H1 (cell line): ENCODE measurements at regions not wholly inside any gene's neighbourhood (a gene's known extent, or its start where the extent isn't known, plus 50 kb on each side); places are given as distances from the start of the nearest gene placed in this dataset.

Experiments
- CTCF ChIA-PET: fragments of 300-600 bp; sonication (Branson Sonifier 250); formaldehyde crosslinking; loops from one replicate; lab custom pipeline; 2021; ENCODE audit not compliant: partially characterized antibody; lab: Charles Lee
- POLR2A ChIA-PET: fragments of 300-600 bp; sonication (Branson Sonifier 250); formaldehyde crosslinking; loops from one replicate; lab custom pipeline; 2021; ENCODE audit warnings: inconsistent platforms; ENCODE audit not compliant: partially characterized antibody; lab: Charles Lee
- DNase-seq, 2 experiments: peaks; one replicate each; pipeline versions ENCODE4 v3.0.0 to v3.0.0-alpha.2; 2010 to 2022; ENCODE audit warnings: low spot score in 2 of 2, low read depth in 1 of 2, mixed read lengths in 1 of 2
- FAIRE-seq: peaks from 2 replicates; lab custom pipeline; 2011; peaks lifted over from hg19 to GRCh38; lab: Jason Lieb, UNC
- H2AFZ ChIP-seq: 2 replicates; pipeline ENCODE4 v1.8.1; 2012; ENCODE audit warnings: low read length, inconsistent platforms
- H2AK5ac ChIP-seq: 2 replicates; pipeline ENCODE4 v1.6.1; 2013; ENCODE audit warnings: low read depth, low read length
- H2BK120ac ChIP-seq: replicated peaks from 2 replicates; pipeline ENCODE3; 2013; ENCODE audit warnings: low read depth, low read length, inconsistent platforms
- H2BK12ac ChIP-seq: 2 replicates; pipeline ENCODE4 v1.6.1; 2013; ENCODE audit warnings: low read depth, low read length
- H2BK15ac ChIP-seq: 2 replicates; pipeline ENCODE4 v1.6.1; 2013; ENCODE audit warnings: low read length
- H2BK20ac ChIP-seq: 2 replicates; pipeline ENCODE4 v1.6.1; 2013; ENCODE audit warnings: low read length
- H2BK5ac ChIP-seq: 2 replicates; pipeline ENCODE4 v1.6.1; 2013; ENCODE audit warnings: low read depth, low read length
- H3K14ac ChIP-seq: 2 replicates; pipeline ENCODE4 v1.6.1; 2013; ENCODE audit warnings: inconsistent platforms; ENCODE audit not compliant: insufficient read length
- H3K18ac ChIP-seq: 2 replicates; pipeline ENCODE4 v1.6.1; 2013; ENCODE audit warnings: low read length; ENCODE audit errors: extremely low read depth
- H3K23ac ChIP-seq: 2 replicates; pipeline ENCODE4 v1.6.1; 2013; ENCODE audit warnings: inconsistent platforms; ENCODE audit not compliant: insufficient read length
- H3K23me2 ChIP-seq: 2 replicates; pipeline ENCODE4 v1.6.1; 2013; ENCODE audit warnings: low read depth, low read length
- H3K27ac ChIP-seq: 2 replicates; pipeline ENCODE4 v1.6.1; 2011; ENCODE audit warnings: low read depth, low read length, inconsistent platforms
- H3K27me3 ChIP-seq, 4 experiments: replicated peaks in 1 of 4; 1 replicate in 1 of 4; 2 replicates in 3 of 4; pipeline versions ENCODE4 v1.6.1 to v1.8.1; 2011 to 2013; ENCODE audit warnings: low read length in 3 of 4, mild to moderate bottlenecking in 3 of 4, inconsistent platforms in 2 of 4, mixed read lengths in 2 of 4, moderate library complexity in 1 of 4; ENCODE audit not compliant: control insufficient read depth in 3 of 4, insufficient read depth in 3 of 4; ENCODE audit errors: extremely low read depth in 1 of 4
- H3K36me3 ChIP-seq, 4 experiments: 2 replicates each; pipeline versions ENCODE4 v1.6.1 to v1.8.1; 2011 to 2013; ENCODE audit warnings: mild to moderate bottlenecking in 4 of 4, low read length in 3 of 4, moderate library complexity in 2 of 4, control low read depth in 1 of 4, inconsistent platforms in 1 of 4; ENCODE audit not compliant: insufficient read depth in 4 of 4, control insufficient read depth in 2 of 4
- H3K4ac ChIP-seq: replicated peaks from 2 replicates; pipeline ENCODE3; 2013; ENCODE audit warnings: low read length, low read depth, mixed read lengths, inconsistent platforms; ENCODE audit not compliant: insufficient read length
- H3K4me1 ChIP-seq, 4 experiments: replicated peaks in 1 of 4; 1 replicate in 1 of 4; 2 replicates in 3 of 4; pipeline versions ENCODE4 v1.6.1 to v1.8.1; 2011 to 2013; ENCODE audit warnings: low read length in 3 of 4, inconsistent platforms in 2 of 4, mixed read lengths in 1 of 4; ENCODE audit not compliant: insufficient read depth in 4 of 4, control insufficient read depth in 3 of 4
- H3K4me2 ChIP-seq, 2 experiments: 2 replicates each; pipeline versions ENCODE4 v1.6.1 to v1.8.1; 2011 to 2013; ENCODE audit warnings: low read depth in 2 of 2, low read length in 2 of 2, control low read depth in 1 of 2, inconsistent platforms in 1 of 2, mild to moderate bottlenecking in 1 of 2; ENCODE audit not compliant: insufficient read depth in 1 of 2
- H3K4me3 ChIP-seq, 4 experiments: fragments of 200-600, 300-600 bp in 1 of 4; sonication (generic), shearing (Covaris generic), sonication (Bioruptor Twin) in 1 of 4; 2 replicates each; pipeline versions ENCODE4 v1.5.1 to v1.8.1; 2011 to 2016; ENCODE audit warnings: low read length in 4 of 4, low read depth in 3 of 4, control low read depth in 2 of 4, inconsistent platforms in 2 of 4, mild to moderate bottlenecking in 2 of 4, mixed read lengths in 1 of 4, moderate library complexity in 1 of 4; ENCODE audit not compliant: insufficient read depth in 2 of 4; ENCODE audit errors: extremely low read depth in 1 of 4
- H3K56ac ChIP-seq: replicated peaks from 2 replicates; pipeline ENCODE3; 2013; ENCODE audit warnings: low read depth, mild to moderate bottlenecking, mixed read lengths, low read length, inconsistent platforms; ENCODE audit not compliant: insufficient read length
- H3K79me1 ChIP-seq: 2 replicates; pipeline ENCODE4 v1.6.1; 2013; ENCODE audit warnings: low read depth, low read length, control low read depth
- H3K79me2 ChIP-seq, 2 experiments: 2 replicates each; pipeline versions ENCODE4 v1.6.1 to v1.8.1; 2012 to 2013; ENCODE audit warnings: low read length in 2 of 2, mild to moderate bottlenecking in 2 of 2, inconsistent platforms in 1 of 2; ENCODE audit not compliant: insufficient read depth in 2 of 2, control insufficient read depth in 1 of 2
- H3K9ac ChIP-seq, 4 experiments: replicated peaks in 1 of 4; 1 replicate in 1 of 4; 2 replicates in 3 of 4; pipeline versions ENCODE4 v1.6.1 to v1.8.1; 2011 to 2013; ENCODE audit warnings: low read depth in 3 of 4, low read length in 3 of 4, control low read depth in 2 of 4, mild to moderate bottlenecking in 2 of 4, moderate library complexity in 2 of 4, inconsistent platforms in 1 of 4; ENCODE audit errors: extremely low read depth in 1 of 4
- H3K9me3 ChIP-seq, 2 experiments: 2 replicates each; pipeline versions ENCODE4 v1.6.1 to v1.8.1; 2012 to 2013; ENCODE audit warnings: mild to moderate bottlenecking in 2 of 2, moderate library complexity in 2 of 2, control low read depth in 1 of 2, inconsistent platforms in 1 of 2, low read depth in 1 of 2, low read length in 1 of 2, mixed read lengths in 1 of 2; ENCODE audit not compliant: insufficient read depth in 2 of 2
- H4K20me1 ChIP-seq, 2 experiments: replicated peaks in 1 of 2; 2 replicates each; pipeline versions ENCODE3 to v1.8.1; 2011 to 2013; ENCODE audit warnings: inconsistent platforms in 2 of 2, low read length in 2 of 2, mild to moderate bottlenecking in 1 of 2; ENCODE audit not compliant: insufficient read depth in 2 of 2, control insufficient read depth in 1 of 2
- H4K5ac ChIP-seq: 2 replicates; pipeline ENCODE4 v1.6.1; 2013; ENCODE audit warnings: low read length, low read depth, mixed read lengths, inconsistent platforms; ENCODE audit not compliant: insufficient read length
- H4K8ac ChIP-seq: 2 replicates; pipeline ENCODE4 v1.8.0; 2013; ENCODE audit warnings: mild to moderate bottlenecking, moderate library complexity, low read length, inconsistent platforms; ENCODE audit not compliant: insufficient read depth; ENCODE audit errors: extremely low read depth
- H4K91ac ChIP-seq: replicated peaks from 2 replicates; pipeline ENCODE3; 2013; ENCODE audit warnings: low read length, mixed read lengths, inconsistent platforms; ENCODE audit not compliant: insufficient read length
- CHD2 ChIP-seq: IDR thresholded peaks from 2 replicates; pipeline ENCODE4 v1.6.1; 2012; ENCODE audit warnings: low read length, improper control_type of control experiment
- CTBP2 ChIP-seq: IDR thresholded peaks from 2 replicates; pipeline ENCODE4 v1.7.0; 2011; ENCODE audit warnings: borderline replicate concordance, mild to moderate bottlenecking, moderate library complexity, mixed read lengths, low read length; ENCODE audit not compliant: insufficient read depth, insufficient read length
- FOSL1 ChIP-seq: IDR thresholded peaks from 2 replicates; pipeline ENCODE4 v1.6.1; 2011; ENCODE audit warnings: mild to moderate bottlenecking, low read depth, low read length, moderate library complexity; ENCODE audit not compliant: insufficient read depth
- KDM4A ChIP-seq: IDR thresholded peaks from one replicate; pipeline ENCODE4 v1.7.1; 2012; ENCODE audit warnings: low read depth, mild to moderate bottlenecking, moderate library complexity, low read length, inconsistent platforms; ENCODE audit not compliant: severe bottlenecking
- MAFK ChIP-seq: IDR thresholded peaks from 2 replicates; pipeline ENCODE4 v1.6.1; 2012; ENCODE audit warnings: low read depth, mild to moderate bottlenecking, improper control_type of control experiment, low read length
- SAP30 ChIP-seq: fragments of 300-600 bp; sonication (generic); IDR thresholded peaks from 2 replicates; pipeline ENCODE4 v1.7.1; 2012; ENCODE audit warnings: low read length, moderate library complexity, mild to moderate bottlenecking, inconsistent platforms; ENCODE audit not compliant: insufficient read depth, insufficient replicate concordance
- ZNF274 ChIP-seq: IDR thresholded peaks from 2 replicates; pipeline ENCODE4 v1.7.0; 2012; ENCODE audit warnings: low read length, borderline replicate concordance; ENCODE audit errors: extremely low read depth
- WGBS, 2 experiments: shearing (Covaris generic) in 1 of 2; methylation state at CpG; one replicate each; pipeline versions ENCODE4 v1.1.6 to v1.1.7; 2013 to 2015; ENCODE audit warnings: low lambda C conversion rate in 2 of 2, mixed read lengths in 2 of 2, inconsistent platforms in 1 of 2, low coverage in 1 of 2, missing lambda C conversion rate in 1 of 2; ENCODE audit not compliant: insufficient replicate concordance in 2 of 2, insufficient coverage in 1 of 2, insufficient read length in 1 of 2; ENCODE audit errors: extremely low coverage in 1 of 2, missing lambda C conversion rate in 1 of 2; 5-methylcytosine and 5-hydroxymethylcytosine counted together
- TF ChIP-seq, protein P1 (sequence below): IDR thresholded peaks from 2 replicates; pipeline ENCODE4 v1.6.1; 2012; ENCODE audit warnings: low read length, inconsistent platforms

DNA sequence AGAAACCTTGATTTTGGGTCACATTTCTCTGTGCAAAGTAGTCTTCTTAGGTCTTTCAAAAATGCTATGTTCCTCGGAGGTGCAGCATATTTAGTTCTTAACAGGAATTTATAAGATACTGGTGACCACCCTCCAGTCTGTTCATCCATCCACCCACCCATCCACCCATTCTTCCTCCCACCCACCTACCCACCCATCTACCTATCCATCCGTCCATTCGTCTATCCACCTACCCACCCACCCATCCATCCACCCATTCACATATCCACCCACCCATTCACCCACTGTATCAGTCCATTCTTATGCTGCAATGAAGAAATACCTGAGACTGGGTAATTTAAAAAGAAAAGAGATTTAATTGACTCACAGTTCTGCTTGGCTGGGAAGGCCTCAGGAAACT is 74.9 kb downstream of the KCTD15 start:
- Histone ChIP-seq H3K27me3 (no peaks in the 10 kb centered on the region), H3K4ac (no peak overlapping the region), H2BK20ac (no peak overlapping the region), H4K91ac (no peak overlapping the region), H2BK12ac (no peak overlapping the region), H2BK15ac (no peak overlapping the region), H3K23ac (no peak overlapping the region), H2BK5ac (no peak overlapping the region), H4K8ac (no peak overlapping the region), H3K4me3 (no peak overlapping the region), H3K14ac (no peak overlapping the region), H4K5ac (no peak overlapping the region), H3K9me3 (no peaks in the 10 kb centered on the region), H3K18ac (no peak overlapping the region), H2AFZ (no peak overlapping the region), H3K56ac (no peak overlapping the region), H3K36me3 (no peaks in the 10 kb centered on the region), H3K23me2 (peaks cover 10% of the 10 kb centered on the region; the same call in 1 of the 2 replicates), H3K79me2 (no peaks in the 10 kb centered on the region), H3K27ac (no peak overlapping the region), H2AK5ac (no peak overlapping the region), H2BK120ac (no peak overlapping the region), H3K4me2 (no peak overlapping the region), H3K79me1 (no peaks in the 10 kb centered on the region), H4K20me1 (no peaks in the 10 kb centered on the region), H3K9ac (no peak overlapping the region), H3K4me1 (peaks cover 0 to 7% (median 2%) of the 10 kb centered on the region in 4 experiments; a peak in 3 of 7 replicates)
- no peak for FAIRE-seq
- ChIA-PET POLR2A (no interaction called here), CTCF (no interaction called here)
- 80 to 88% methylated on average over 2 to 3 of the region's 3 CpGs for WGBS, 2 experiments
- DNase-seq = no peak
- TF ChIP-seq KDM4A (no peak), CHD2 (no peak), FOSL1 (no peak), MAFK (no peak), SAP30 (no peak), ZNF274 (no peak), CTBP2 (no peak)
- TF ChIP-seq, protein P1, sequence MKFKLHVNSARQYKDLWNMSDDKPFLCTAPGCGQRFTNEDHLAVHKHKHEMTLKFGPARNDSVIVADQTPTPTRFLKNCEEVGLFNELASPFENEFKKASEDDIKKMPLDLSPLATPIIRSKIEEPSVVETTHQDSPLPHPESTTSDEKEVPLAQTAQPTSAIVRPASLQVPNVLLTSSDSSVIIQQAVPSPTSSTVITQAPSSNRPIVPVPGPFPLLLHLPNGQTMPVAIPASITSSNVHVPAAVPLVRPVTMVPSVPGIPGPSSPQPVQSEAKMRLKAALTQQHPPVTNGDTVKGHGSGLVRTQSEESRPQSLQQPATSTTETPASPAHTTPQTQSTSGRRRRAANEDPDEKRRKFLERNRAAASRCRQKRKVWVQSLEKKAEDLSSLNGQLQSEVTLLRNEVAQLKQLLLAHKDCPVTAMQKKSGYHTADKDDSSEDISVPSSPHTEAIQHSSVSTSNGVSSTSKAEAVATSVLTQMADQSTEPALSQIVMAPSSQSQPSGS = no peak
